Coronary artery (tissue), 2 donors: ENCODE measurements at regions not wholly inside any gene's neighbourhood (a gene's known extent, or its start where the extent isn't known, plus 50 kb on each side); places are given as distances from the start of the nearest gene placed in this dataset.

Source experiments
- DNase-seq: peaks from one replicate; pipeline ENCODE4 v3.0.0-alpha.2; 2017; ENCODE audit warnings: low spot score
- H3K27ac ChIP-seq, 2 donors: fragments of 200-600 bp; sonication (generic); one replicate each; pipeline ENCODE4 v1.5.1; 2016 to 2019
- H3K4me3 ChIP-seq: fragments of 200-600 bp; sonication (generic); 2 replicates; pipeline ENCODE4 v1.5.1; 2016; ENCODE audit warnings: mild to moderate bottlenecking, moderate library complexity
- CTCF ChIP-seq: fragments of 200-600 bp; sonication (generic); IDR thresholded peaks from one replicate; pipeline ENCODE4 v1.5.1; 2019; ENCODE audit warnings: antibody characterized with exemption

- no peak for TF ChIP-seq CTCF
- Histone ChIP-seq H3K4me3 (peak overlapping the region; percentile 75), H3K27ac (peak overlapping the region in 1 of 2 donors; percentile 31)
- DNase-seq: no peak
Observed at GRCh38 chr5:77851176-77852067, 75.3 kb upstream of the TBCA start.

DNA sequence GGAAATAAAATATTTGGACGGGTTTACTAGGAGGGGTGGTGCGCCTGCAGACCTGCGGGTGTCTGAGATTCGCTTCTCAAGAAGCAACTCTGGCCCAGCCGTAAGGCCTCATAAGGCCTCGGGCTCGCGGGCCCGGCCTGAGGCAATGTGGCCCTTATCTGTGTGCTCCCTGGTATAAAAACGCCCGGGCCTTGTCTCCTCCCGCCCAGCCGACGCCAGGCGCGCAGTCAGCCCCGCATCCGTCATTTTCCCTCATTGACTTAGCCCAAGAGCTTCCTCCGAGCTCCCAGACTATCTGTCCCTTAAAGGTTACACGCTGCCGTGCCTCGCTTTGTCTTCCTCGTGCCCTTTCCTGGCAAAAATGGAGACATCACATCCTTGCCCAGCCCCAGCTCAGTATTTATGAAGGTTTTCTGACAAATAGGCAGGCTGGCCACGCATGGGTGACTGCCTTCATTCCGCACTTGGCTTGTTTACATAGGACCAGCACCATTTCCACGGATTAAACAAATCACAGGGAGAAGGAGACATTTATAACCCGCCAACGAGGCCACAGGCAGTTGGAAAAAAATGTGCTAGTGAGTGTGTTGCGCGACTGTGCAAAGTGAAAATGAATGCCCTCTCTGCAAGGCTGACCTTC lies 74.5 kb upstream of the TBCA start:
- no peak for TF ChIP-seq CTCF
- Histone ChIP-seq H3K27ac (peak overlapping the region in 1 of 2 donors; percentile 31), H3K4me3 (peak overlapping the region; percentile 75)
- DNase-seq: no peak

- Histone ChIP-seq H3K4me3 (no peak overlapping the region), H3K27ac (no peak overlapping the region)
- DNase-seq: no peak
- TF ChIP-seq CTCF: no peak
Observed at GRCh38 chr5:77849308-77849900, 73.3 kb upstream of the TBCA start.

- H3K4me3 ChIP-seq: no peak overlapping the region
- H3K27ac ChIP-seq: no peak overlapping the region
- no peak for DNase-seq
- no peak for TF ChIP-seq CTCF
Observed at GRCh38 chr5:77847814-77848290, 71.7 kb upstream of the TBCA start.

- no peak for DNase-seq
- no peak overlapping the region for H3K4me3 ChIP-seq
- H3K27ac ChIP-seq: no peak overlapping the region
- no peak for TF ChIP-seq CTCF
Observed at GRCh38 chr5:77847129-77847460, 71.0 kb upstream of the TBCA start.

GRCh38 chr5:77846422-77847128 lies 70.4 kb upstream of the TBCA start:
- no peak for TF ChIP-seq CTCF

More at GRCh38 chr5:77846422-77847128, 70.4 kb upstream of the TBCA start:
- no peak for DNase-seq
- no peak overlapping the region for H3K27ac ChIP-seq
- H3K4me3 ChIP-seq: no peak overlapping the region
